Body of pancreas (tissue), 4 donors: ENCODE measurements at regions not wholly inside any gene's neighbourhood (a gene's known extent, or its start where the extent isn't known, plus 50 kb on each side); places are given as distances from the start of the nearest gene placed in this dataset.

Experiments used
- ATAC-seq: fragments of 150-250 bp; one replicate; pipeline ENCODE4 v1.9.1; 2016
- DNase-seq, 4 donors: peaks; one replicate each; pipeline ENCODE4 v3.0.0-alpha.2; 2019
- H3K27ac ChIP-seq, 4 donors: fragments of 200-600 bp; sonication (generic); 1 replicate in 3 of 4; 2 replicates in 1 of 4; pipeline versions ENCODE4 v1.5.1 to v1.6.1; 2016 to 2019; ENCODE audit warnings: mild to moderate bottlenecking in 1 of 4, mixed read lengths in 1 of 4, moderate library complexity in 1 of 4
- H3K27me3 ChIP-seq, 2 donors: fragments of 200-600 bp; sonication (generic); one replicate each; pipeline ENCODE4 v1.6.0; 2016; ENCODE audit warnings: mild to moderate bottlenecking in 1 of 2
- H3K36me3 ChIP-seq, 2 donors: fragments of 200-600 bp; sonication (generic); replicated peaks in 1 of 2; 2 replicates each; pipeline ENCODE4 v1.5.1; 2016; ENCODE audit warnings: low read depth in 2 of 2; ENCODE audit not compliant: insufficient read depth in 1 of 2
- H3K4me1 ChIP-seq: fragments of 200-600 bp; sonication (generic); one replicate; pipeline ENCODE4 v1.6.0; 2016
- H3K4me3 ChIP-seq, 2 donors: fragments of 200-600 bp; sonication (generic); 1 replicate in 1 of 2; 2 replicates in 1 of 2; pipeline ENCODE4 v1.5.1; 2016 to 2019
- H3K9me3 ChIP-seq, 3 donors: fragments of 200-600 bp; sonication (generic); 1 replicate in 2 of 3; 2 replicates in 1 of 3; pipeline ENCODE4 v1.5.1; 2016
- POLR2A ChIP-seq, 3 donors: fragments of 450-650 bp; IDR thresholded peaks; one replicate each; pipeline ENCODE4 v1.6.1; 2016; ENCODE audit warnings: antibody characterized with exemption in 3 of 3, mild to moderate bottlenecking in 2 of 3
- WGBS, 2 donors: methylation state at CpG; one replicate each; pipeline ENCODE4 v1.1.5; 2017; 5-methylcytosine and 5-hydroxymethylcytosine counted together
- intact Hi-C: fragments of 100-400 bp; cut with DNase I; formaldehyde crosslinking; loops from one replicate; pipeline ENCODE4 v1.15.1; 2023
- TF ChIP-seq, protein P1 (sequence below), 7 experiments: fragments of 450-650 bp in 4 of 7; fragments of 200-600 bp in 3 of 7; sonication (generic) in 3 of 7; IDR thresholded peaks; one replicate each; pipeline ENCODE4 v1.5.1; 2016 to 2019; ENCODE audit warnings: antibody characterized with exemption in 7 of 7

DNA sequence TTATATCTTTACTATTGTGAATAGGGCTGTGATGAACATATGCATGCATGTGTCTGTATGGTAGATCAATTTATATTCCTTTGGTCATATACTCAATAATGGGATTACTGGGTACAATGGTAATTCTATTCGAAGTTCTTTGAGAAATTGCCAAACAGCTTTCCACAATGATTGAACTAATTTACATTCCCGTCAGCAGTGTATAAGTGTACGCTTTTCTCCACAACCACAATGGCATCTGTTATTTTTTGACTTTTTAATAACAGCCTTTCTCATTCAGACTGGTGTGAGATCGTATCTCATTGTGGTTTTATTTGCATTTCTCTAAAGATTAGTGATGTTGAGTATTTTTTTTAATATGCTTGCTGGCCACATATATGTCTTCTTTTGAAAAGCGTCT lies 439.4 kb upstream of the KLHL4 start:
- no peaks in the 10 kb centered on the region for H3K4me1 ChIP-seq
- no peaks in the 10 kb centered on the region for H3K27me3 ChIP-seq
- no peak overlapping the region for H3K4me3 ChIP-seq
- no peaks in the 10 kb centered on the region for H3K9me3 ChIP-seq
- TF ChIP-seq, protein P1, sequence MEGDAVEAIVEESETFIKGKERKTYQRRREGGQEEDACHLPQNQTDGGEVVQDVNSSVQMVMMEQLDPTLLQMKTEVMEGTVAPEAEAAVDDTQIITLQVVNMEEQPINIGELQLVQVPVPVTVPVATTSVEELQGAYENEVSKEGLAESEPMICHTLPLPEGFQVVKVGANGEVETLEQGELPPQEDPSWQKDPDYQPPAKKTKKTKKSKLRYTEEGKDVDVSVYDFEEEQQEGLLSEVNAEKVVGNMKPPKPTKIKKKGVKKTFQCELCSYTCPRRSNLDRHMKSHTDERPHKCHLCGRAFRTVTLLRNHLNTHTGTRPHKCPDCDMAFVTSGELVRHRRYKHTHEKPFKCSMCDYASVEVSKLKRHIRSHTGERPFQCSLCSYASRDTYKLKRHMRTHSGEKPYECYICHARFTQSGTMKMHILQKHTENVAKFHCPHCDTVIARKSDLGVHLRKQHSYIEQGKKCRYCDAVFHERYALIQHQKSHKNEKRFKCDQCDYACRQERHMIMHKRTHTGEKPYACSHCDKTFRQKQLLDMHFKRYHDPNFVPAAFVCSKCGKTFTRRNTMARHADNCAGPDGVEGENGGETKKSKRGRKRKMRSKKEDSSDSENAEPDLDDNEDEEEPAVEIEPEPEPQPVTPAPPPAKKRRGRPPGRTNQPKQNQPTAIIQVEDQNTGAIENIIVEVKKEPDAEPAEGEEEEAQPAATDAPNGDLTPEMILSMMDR (IDR thresholded peaks at IDR 0.05), result no peak
- no peak for TF ChIP-seq POLR2A (IDR thresholded peaks at IDR 0.05)
- ATAC-seq (no peak), DNase-seq (no peak)
- intact Hi-C loops, result no loop called here
- WGBS, 2 donors, result 54 to 65% methylated on average over 5 of the region's 5 CpGs
- no peaks in the 10 kb centered on the region for H3K36me3 ChIP-seq
- no peak overlapping the region for H3K27ac ChIP-seq

DNA sequence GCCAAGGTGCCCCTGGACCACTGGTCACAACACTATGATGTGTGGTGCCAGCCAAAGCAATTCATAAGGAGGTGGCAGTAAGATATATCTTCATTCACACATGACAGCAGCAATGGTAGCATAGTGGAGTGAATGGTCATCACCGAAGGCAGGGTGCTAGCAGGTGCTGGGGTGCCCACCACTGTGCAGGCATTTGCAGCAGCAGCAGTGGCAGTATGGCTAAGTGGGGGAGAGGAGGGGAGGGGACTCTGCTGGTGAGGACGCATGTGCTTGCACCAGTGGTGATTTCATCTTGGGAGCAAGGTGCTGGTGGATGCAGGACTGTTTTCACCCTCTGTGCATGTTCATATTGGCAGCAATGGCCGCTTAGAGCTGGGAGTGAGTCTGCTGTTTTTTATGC lies 419.1 kb upstream of the KLHL4 start:
- TF ChIP-seq, protein P1 (IDR thresholded peaks at IDR 0.05), result no peak
- intact Hi-C loops, result no loop called here
- no peak overlapping the region for H3K27ac ChIP-seq
- ATAC-seq (no peak), DNase-seq (no peak)
- WGBS, 2 donors, result 54 to 60% methylated on average over 1 to 3 of the region's 3 CpGs
- no peaks in the 10 kb centered on the region for H3K36me3 ChIP-seq
- H3K4me1 ChIP-seq, result no peaks in the 10 kb centered on the region
- H3K9me3 ChIP-seq, result no peaks in the 10 kb centered on the region
- H3K27me3 ChIP-seq, result no peaks in the 10 kb centered on the region
- no peak overlapping the region for H3K4me3 ChIP-seq

DNA sequence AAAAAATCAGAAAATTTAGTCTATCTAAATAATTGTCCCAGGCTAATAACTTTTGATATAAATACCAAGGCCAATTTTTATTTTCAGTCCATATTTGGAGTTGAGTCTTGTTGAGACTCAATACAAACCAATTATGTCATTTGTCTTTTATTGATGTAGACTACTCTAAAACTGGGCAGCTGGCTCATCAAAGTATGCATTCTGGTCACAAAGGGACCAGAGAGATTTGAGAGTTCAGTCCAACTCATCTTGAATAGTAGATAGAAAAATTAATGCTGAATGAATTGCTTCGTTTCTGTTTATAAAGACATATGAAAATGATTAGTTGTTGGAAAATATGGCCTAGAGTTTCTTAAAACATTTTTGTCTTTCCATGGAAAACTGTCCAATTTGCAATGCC lies 412.5 kb upstream of the KLHL4 start:
- ATAC-seq (no peak), DNase-seq (no peak)
- no peak overlapping the region for H3K27ac ChIP-seq
- no peak overlapping the region for H3K4me3 ChIP-seq
- no peaks in the 10 kb centered on the region for H3K36me3 ChIP-seq
- no peaks in the 10 kb centered on the region for H3K4me1 ChIP-seq
- TF ChIP-seq POLR2A (IDR thresholded peaks at IDR 0.05), result no peak
- TF ChIP-seq, protein P1 (IDR thresholded peaks at IDR 0.05), result no peak
- WGBS, 2 donors, result 58 to 80% methylated on average over 1 of the region's 1 CpG
- no peaks in the 10 kb centered on the region for H3K27me3 ChIP-seq
- intact Hi-C loops, result no loop called here
- H3K9me3 ChIP-seq, result no peaks in the 10 kb centered on the region

GRCh38 chrX:87110142-87110541 lies 407.5 kb upstream of the KLHL4 start:
- no peak for TF ChIP-seq POLR2A (IDR thresholded peaks at IDR 0.05)
- TF ChIP-seq, protein P1 (IDR thresholded peaks at IDR 0.05), result no peak
- no peaks in the 10 kb centered on the region for H3K36me3 ChIP-seq
- no peaks in the 10 kb centered on the region for H3K4me1 ChIP-seq
- no peaks in the 10 kb centered on the region for H3K9me3 ChIP-seq
- no peak overlapping the region for H3K4me3 ChIP-seq
- DNase-seq (no peak), ATAC-seq (no peak)
- WGBS, 2 donors, result 0 to 100% methylated on average over 1 of the region's 2 CpGs
- H3K27me3 ChIP-seq, result no peaks in the 10 kb centered on the region
- intact Hi-C loops, result no loop called here
- no peak overlapping the region for H3K27ac ChIP-seq

GRCh38 chrX:87140800-87141483 lies 376.7 kb upstream of the KLHL4 start:
- ATAC-seq, result no peak
- 72 to 79% methylated on average over 15 to 16 of the region's 18 CpGs for WGBS, 2 donors
- H3K27me3 ChIP-seq, result no peaks in the 10 kb centered on the region
- intact Hi-C loops, result no loop called here
- no peak for DNase-seq
- H3K4me1 ChIP-seq, result no peaks in the 10 kb centered on the region
- no peaks in the 10 kb centered on the region for H3K36me3 ChIP-seq
- H3K27ac ChIP-seq, result no peak overlapping the region
- H3K9me3 ChIP-seq, result no peaks in the 10 kb centered on the region
- no peak overlapping the region for H3K4me3 ChIP-seq
- TF ChIP-seq, protein P1 (IDR thresholded peaks at IDR 0.05), result no peak
- no peak for TF ChIP-seq POLR2A (IDR thresholded peaks at IDR 0.05)
